ENCODE measurements at regions not wholly inside any gene's neighbourhood (a gene's known extent, or its start where the extent isn't known, plus 50 kb on each side); places are given as distances from the start of the nearest gene placed in this dataset.

DNA sequence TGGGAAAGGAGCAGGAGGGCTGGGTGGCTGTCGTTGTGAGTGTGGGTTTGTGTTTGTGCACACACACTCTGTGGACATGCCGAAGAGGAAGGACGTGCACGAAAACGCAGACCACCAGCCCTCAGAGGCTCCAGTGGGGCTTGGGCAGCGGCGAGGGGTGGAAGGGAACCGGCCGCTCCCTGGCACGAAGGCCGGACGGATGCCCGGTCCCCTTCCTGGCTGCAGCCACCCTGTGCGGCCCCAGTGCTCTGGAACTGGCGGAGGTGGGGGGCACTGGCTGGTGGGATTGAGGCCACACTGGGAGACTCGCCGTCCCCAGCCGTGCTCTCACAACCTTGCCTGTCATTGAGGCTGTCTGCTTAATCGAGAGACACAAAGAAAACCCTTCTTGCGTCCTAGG, 852.6 kb upstream of the SALL3 start:
- Mint-ChIP-seq H3K4me3 (ENCODE audit: low read depth) (no peak overlapping the region), H3K9me3 (ENCODE audit: low read depth) (no peaks in the 10 kb centered on the region), H3K36me3 (ENCODE audit: insufficient read depth) (no peaks in the 10 kb centered on the region), H3K27ac (no peak overlapping the region), H3K27me3 (peaks cover 36% of the 10 kb centered on the region), H3K4me1 (ENCODE audit: low read depth) (peaks cover 7% of the 10 kb centered on the region)
- no peak for DNase-seq (ENCODE audit: low spot score, unreplicated experiment)
- TF ChIP-seq, protein P1, sequence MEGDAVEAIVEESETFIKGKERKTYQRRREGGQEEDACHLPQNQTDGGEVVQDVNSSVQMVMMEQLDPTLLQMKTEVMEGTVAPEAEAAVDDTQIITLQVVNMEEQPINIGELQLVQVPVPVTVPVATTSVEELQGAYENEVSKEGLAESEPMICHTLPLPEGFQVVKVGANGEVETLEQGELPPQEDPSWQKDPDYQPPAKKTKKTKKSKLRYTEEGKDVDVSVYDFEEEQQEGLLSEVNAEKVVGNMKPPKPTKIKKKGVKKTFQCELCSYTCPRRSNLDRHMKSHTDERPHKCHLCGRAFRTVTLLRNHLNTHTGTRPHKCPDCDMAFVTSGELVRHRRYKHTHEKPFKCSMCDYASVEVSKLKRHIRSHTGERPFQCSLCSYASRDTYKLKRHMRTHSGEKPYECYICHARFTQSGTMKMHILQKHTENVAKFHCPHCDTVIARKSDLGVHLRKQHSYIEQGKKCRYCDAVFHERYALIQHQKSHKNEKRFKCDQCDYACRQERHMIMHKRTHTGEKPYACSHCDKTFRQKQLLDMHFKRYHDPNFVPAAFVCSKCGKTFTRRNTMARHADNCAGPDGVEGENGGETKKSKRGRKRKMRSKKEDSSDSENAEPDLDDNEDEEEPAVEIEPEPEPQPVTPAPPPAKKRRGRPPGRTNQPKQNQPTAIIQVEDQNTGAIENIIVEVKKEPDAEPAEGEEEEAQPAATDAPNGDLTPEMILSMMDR (IDR thresholded peaks at IDR 0.05; ENCODE audit: unreplicated experiment), result no peak

DNA sequence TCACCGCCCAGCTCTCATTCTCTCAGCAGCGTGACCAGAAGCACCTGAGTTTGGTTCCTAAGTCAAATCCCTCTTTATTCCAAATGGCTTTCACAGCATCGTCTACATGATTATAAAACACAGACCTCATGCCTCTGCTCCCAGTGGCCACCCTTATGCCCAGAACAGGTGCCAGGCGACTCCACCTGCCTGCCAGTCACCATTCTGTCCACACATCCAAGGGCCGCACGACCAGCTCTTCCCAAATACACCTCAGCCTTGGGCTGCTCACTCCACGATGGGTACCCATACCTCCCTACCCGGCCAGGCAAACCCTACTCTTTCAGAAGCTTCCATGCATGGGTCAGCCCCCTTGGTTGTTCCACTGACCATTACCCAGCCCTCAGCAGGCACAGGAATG, 851.6 kb upstream of the SALL3 start:
- Mint-ChIP-seq H3K27me3 (peaks cover 35% of the 10 kb centered on the region), H3K9me3 (ENCODE audit: low read depth) (no peaks in the 10 kb centered on the region), H3K36me3 (ENCODE audit: insufficient read depth) (no peaks in the 10 kb centered on the region), H3K4me1 (ENCODE audit: low read depth) (peaks cover 7% of the 10 kb centered on the region), H3K4me3 (ENCODE audit: low read depth) (no peak overlapping the region), H3K27ac (no peak overlapping the region)
- TF ChIP-seq, protein P1 (IDR thresholded peaks at IDR 0.05; ENCODE audit: unreplicated experiment), result no peak
- DNase-seq (ENCODE audit: low spot score, unreplicated experiment), result no peak

DNA sequence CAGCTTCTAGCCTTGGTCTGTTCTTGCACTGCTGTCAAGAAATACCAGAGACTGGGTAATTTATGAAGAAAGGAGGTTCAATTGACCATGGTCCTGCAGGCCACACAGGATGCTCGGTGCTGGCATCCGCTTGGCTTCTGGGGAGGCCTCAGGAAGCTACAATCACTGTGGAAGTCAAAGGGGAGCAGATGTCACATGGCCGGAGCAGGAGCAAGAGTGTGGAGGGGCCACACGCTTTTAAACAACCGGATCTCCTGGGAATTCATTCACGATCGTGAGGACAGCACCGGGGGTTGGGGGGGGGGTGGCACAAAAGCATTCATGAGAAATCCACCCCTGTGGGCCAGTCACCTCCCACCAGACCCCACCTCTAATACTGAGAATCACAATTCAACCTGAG, 850.4 kb upstream of the SALL3 start:
- H3K4me1 Mint-ChIP-seq (ENCODE audit: low read depth), result peaks cover 7% of the 10 kb centered on the region
- H3K9me3 Mint-ChIP-seq (ENCODE audit: low read depth), result no peaks in the 10 kb centered on the region
- H3K36me3 Mint-ChIP-seq (ENCODE audit: insufficient read depth), result no peaks in the 10 kb centered on the region
- H3K4me3 Mint-ChIP-seq (ENCODE audit: low read depth), result no peak overlapping the region
- H3K27me3 Mint-ChIP-seq, result peaks cover 35% of the 10 kb centered on the region
- TF ChIP-seq, protein P1 (IDR thresholded peaks at IDR 0.05; ENCODE audit: unreplicated experiment), result no peak
- no peak for DNase-seq (ENCODE audit: low spot score, unreplicated experiment)
- H3K27ac Mint-ChIP-seq, result no peak overlapping the region

DNA sequence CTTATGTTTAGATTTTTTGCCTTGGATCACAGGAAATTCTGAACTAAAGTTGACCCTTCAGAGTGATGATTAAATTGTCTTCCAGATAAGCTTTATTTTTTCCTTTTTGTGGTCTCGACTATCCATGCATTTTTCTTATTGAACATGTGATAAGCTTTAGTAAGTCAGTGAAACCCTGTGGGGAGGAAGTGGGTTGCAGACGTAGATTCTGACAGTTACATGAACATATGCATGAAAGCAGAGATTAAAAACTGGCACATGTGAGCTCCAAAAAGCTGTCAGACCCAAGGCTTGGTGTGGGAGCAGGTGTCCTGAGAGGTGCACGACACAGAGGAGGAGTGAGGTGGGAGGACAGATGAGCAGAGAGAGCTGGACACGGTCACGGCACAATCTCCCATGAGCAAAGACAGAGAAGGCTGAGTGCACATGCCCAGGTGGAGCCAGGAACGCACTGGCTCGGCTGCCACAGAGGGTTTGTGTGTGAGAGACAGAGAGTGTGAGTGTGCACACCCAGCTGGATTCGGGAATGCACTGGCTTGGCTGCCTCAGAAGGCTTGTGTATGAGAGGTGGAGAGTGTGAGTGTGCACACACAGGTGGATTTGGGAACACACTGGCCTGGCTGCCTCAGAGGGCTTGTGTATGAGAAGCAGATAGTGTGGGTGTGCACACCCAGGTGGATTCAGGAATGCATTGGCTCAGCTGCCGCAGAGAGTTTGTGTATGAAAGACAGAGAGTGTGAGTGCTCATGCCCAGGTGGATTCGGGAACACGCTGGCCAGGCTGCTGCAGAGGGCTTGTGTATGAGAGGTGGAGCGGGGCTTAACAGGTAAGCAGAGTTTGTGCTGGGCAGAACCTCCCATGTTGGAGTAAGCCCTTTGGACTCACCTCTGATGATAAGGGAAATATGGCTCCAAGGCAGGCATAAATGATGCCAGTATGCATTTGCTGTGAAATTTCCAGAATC, 849.1 kb upstream of the SALL3 start:
- no peak for DNase-seq (ENCODE audit: low spot score, unreplicated experiment)
- H3K36me3 Mint-ChIP-seq (ENCODE audit: insufficient read depth), result no peaks in the 10 kb centered on the region
- TF ChIP-seq, protein P1 (IDR thresholded peaks at IDR 0.05; ENCODE audit: unreplicated experiment), result no peak
- peaks cover under 1% of the 10 kb centered on the region for H3K4me1 Mint-ChIP-seq (ENCODE audit: low read depth)
- H3K4me3 Mint-ChIP-seq (ENCODE audit: low read depth), result no peak overlapping the region
- H3K9me3 Mint-ChIP-seq (ENCODE audit: low read depth), result no peaks in the 10 kb centered on the region
- peaks cover 33% of the 10 kb centered on the region for H3K27me3 Mint-ChIP-seq
- no peak overlapping the region for H3K27ac Mint-ChIP-seq

DNA sequence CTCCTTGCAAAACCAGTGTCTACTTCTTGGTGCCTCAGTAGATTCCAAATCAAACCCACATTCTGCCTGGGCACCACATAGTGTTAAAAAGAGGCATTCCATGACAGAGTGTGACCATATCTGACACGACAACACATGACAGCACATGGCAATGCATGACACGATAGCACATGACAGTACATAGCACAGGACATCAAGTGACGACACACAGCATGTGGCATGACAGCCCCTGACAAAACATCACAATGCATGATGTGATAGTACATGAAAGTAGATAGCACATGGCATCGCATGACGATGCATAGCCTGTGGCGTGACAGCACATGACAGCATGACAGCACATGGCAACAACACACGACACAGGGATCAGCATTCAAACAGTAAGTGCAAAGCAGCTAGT, 845.9 kb upstream of the SALL3 start:
- H3K4me1 Mint-ChIP-seq (ENCODE audit: low read depth), result no peaks in the 10 kb centered on the region

More for the DNA sequence above, 845.9 kb upstream of the SALL3 start:
- H3K27me3 Mint-ChIP-seq, result peaks cover 46% of the 10 kb centered on the region
- H3K27ac Mint-ChIP-seq, result no peak overlapping the region
- no peak overlapping the region for H3K4me3 Mint-ChIP-seq (ENCODE audit: low read depth)
- no peaks in the 10 kb centered on the region for H3K36me3 Mint-ChIP-seq (ENCODE audit: insufficient read depth)
- TF ChIP-seq, protein P1 (IDR thresholded peaks at IDR 0.05; ENCODE audit: unreplicated experiment), result no peak
- no peaks in the 10 kb centered on the region for H3K9me3 Mint-ChIP-seq (ENCODE audit: low read depth)
- no peak for DNase-seq (ENCODE audit: low spot score, unreplicated experiment)
